NB4 (cell line): ENCODE measurements at regions not wholly inside any gene's neighbourhood (a gene's known extent, or its start where the extent isn't known, plus 50 kb on each side); places are given as distances from the start of the nearest gene placed in this dataset.

ENCODE experiments used
- CTCF ChIP-seq: IDR thresholded peaks from one replicate; pipeline ENCODE4 v1.5.1; 2012; ENCODE audit warnings: low read depth, low read length
- MYC ChIP-seq: IDR thresholded peaks from 2 replicates; pipeline ENCODE4 v1.6.1; 2011; ENCODE audit warnings: low read depth, low read length
- POLR2A ChIP-seq: IDR thresholded peaks from 2 replicates; pipeline ENCODE4 v1.6.1; 2011; ENCODE audit warnings: mild to moderate bottlenecking; ENCODE audit not compliant: insufficient read length; ENCODE audit errors: extremely low read depth
- TF ChIP-seq, protein P1 (sequence below): IDR thresholded peaks from 2 replicates; pipeline ENCODE4 v1.6.1; 2011; ENCODE audit warnings: low read depth, low read length

- TF ChIP-seq CTCF (no peak), MYC (no peak), POLR2A (no peak)
- TF ChIP-seq, protein P1, sequence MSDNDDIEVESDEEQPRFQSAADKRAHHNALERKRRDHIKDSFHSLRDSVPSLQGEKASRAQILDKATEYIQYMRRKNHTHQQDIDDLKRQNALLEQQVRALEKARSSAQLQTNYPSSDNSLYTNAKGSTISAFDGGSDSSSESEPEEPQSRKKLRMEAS, result no peak
Observed at GRCh38 chr10:130354573-130354954, 218.4 kb downstream of the GLRX3 start.
